GM12878 (cell line): ENCODE measurements at regions not wholly inside any gene's neighbourhood (a gene's known extent, or its start where the extent isn't known, plus 50 kb on each side); places are given as distances from the start of the nearest gene placed in this dataset.

Experiments
- ATAC-seq: fragments of 200-7000 bp; cut with Tn5 transposase; 3 replicates; pipeline ENCODE4 v1.9.1; 2020; ENCODE audit warnings: mild to moderate bottlenecking, moderate library complexity
- BruUV-seq: library from RNA; stranded (reverse); fragments of 400-500 nt; replicated peaks from 2 replicates; lab custom pipeline; 2021; lab: Mats Ljungman, UMichigan
- CTCF ChIA-PET: fragments of 300-600 bp; sonication (Branson Sonifier 250); formaldehyde crosslinking; extraction: SDS; loops from one replicate; lab custom pipeline; 2021; ENCODE audit warnings: inconsistent platforms; lab: Yijun Ruan, JAX
- POLR2A ChIA-PET: fragments of 350-600 bp; formaldehyde crosslinking; extraction: SDS; loops from one replicate; lab custom pipeline; 2021; ENCODE audit warnings: inconsistent platforms; lab: Charles Lee
- RAD21 ChIA-PET: fragments of 300-600 bp; sonication (Branson Sonifier 250); formaldehyde crosslinking; loops from one replicate; lab custom pipeline; 2023; ENCODE audit warnings: antibody characterized with exemption; ENCODE audit not compliant: unreplicated experiment; lab: Charles Lee
- SMC1A ChIA-PET: fragments of 300-600 bp; sonication (Branson Sonifier 250); formaldehyde crosslinking; loops from one replicate; lab custom pipeline; 2023; ENCODE audit not compliant: unreplicated experiment, uncharacterized antibody; lab: Charles Lee
- DNase-seq: peaks from one replicate; pipeline ENCODE4 v3.0.0-alpha.2; 2011; ENCODE audit warnings: low read depth, low spot score
- FAIRE-seq: peaks from 3 replicates; lab custom pipeline; 2011; peaks lifted over from hg19 to GRCh38; lab: Jason Lieb, UNC
- H2AFZ ChIP-seq: 2 replicates; pipeline ENCODE4 v1.6.0; 2011; ENCODE audit warnings: low read depth, low read length, control low read depth; ENCODE audit not compliant: control insufficient read depth
- H3K27ac ChIP-seq: 2 replicates; pipeline ENCODE4 v1.5.1; 2011; ENCODE audit warnings: control low read depth; ENCODE audit not compliant: control insufficient read depth, insufficient read depth
- H3K27me3 ChIP-seq, 2 experiments: replicated peaks in 1 of 2; 2 replicates each; pipeline versions ENCODE4 v1.6.0 to v1.6.1; 2011; ENCODE audit warnings: low read length in 1 of 2; ENCODE audit not compliant: control insufficient read depth in 2 of 2, insufficient read depth in 2 of 2
- H3K36me3 ChIP-seq, 2 experiments: 2 replicates each; pipeline ENCODE4 v1.5.1; 2011; ENCODE audit warnings: low read length in 1 of 2; ENCODE audit not compliant: control insufficient read depth in 2 of 2, insufficient read depth in 2 of 2
- H3K4me1 ChIP-seq: 2 replicates; pipeline ENCODE4 v1.6.1; 2011; ENCODE audit warnings: mild to moderate bottlenecking, low read length, moderate library complexity, mixed read lengths; ENCODE audit not compliant: control insufficient read depth, insufficient read depth
- H3K4me2 ChIP-seq: 2 replicates; pipeline ENCODE4 v1.6.0; 2011; ENCODE audit warnings: control low read depth; ENCODE audit not compliant: control insufficient read depth, insufficient read depth
- H3K4me3 ChIP-seq: fragments of 200-600 bp; sonication (generic); 2 replicates; pipeline ENCODE4 v1.5.1; 2016
- H3K79me2 ChIP-seq: 2 replicates; pipeline ENCODE4 v1.6.0; 2011; ENCODE audit warnings: low read length; ENCODE audit not compliant: control insufficient read depth, insufficient read depth
- H3K9ac ChIP-seq: 2 replicates; pipeline ENCODE4 v1.8.0; 2011; ENCODE audit warnings: low read length, control low read depth, mixed read lengths; ENCODE audit not compliant: control insufficient read depth, insufficient read depth
- H3K9me3 ChIP-seq: replicated peaks from 3 replicates; pipeline ENCODE4 v1.5.1; 2011; ENCODE audit warnings: mild to moderate bottlenecking, low read length; ENCODE audit not compliant: control insufficient read depth, insufficient read depth
- H4K20me1 ChIP-seq: 2 replicates; pipeline ENCODE4 v1.6.0; 2011; ENCODE audit not compliant: control insufficient read depth, insufficient read depth
- ATF7 ChIP-seq: fragments of 450-650 bp; IDR thresholded peaks from 2 replicates; pipeline ENCODE4 v1.6.1; 2016; ENCODE audit warnings: low read depth, mild to moderate bottlenecking
- ESRRA ChIP-seq: IDR thresholded peaks from 2 replicates; pipeline ENCODE4 v1.6.1; 2012; ENCODE audit warnings: mild to moderate bottlenecking, low read length, improper control_type of control experiment
- MYC ChIP-seq: IDR thresholded peaks from 2 replicates; pipeline ENCODE4 v1.6.1; 2011; ENCODE audit warnings: mild to moderate bottlenecking, low read length, moderate library complexity, inconsistent platforms; ENCODE audit not compliant: insufficient read depth, insufficient replicate concordance, insufficient read length, severe bottlenecking
- PAX8 ChIP-seq: fragments of 450-650 bp; IDR thresholded peaks from 2 replicates; pipeline ENCODE4 v1.6.1; 2017; ENCODE audit warnings: mild to moderate bottlenecking, moderate library complexity
- SIX5 ChIP-seq: IDR thresholded peaks from 2 replicates; pipeline ENCODE4 v1.6.1; 2011; ENCODE audit warnings: mild to moderate bottlenecking, low read depth, low read length, moderate library complexity; ENCODE audit not compliant: severe bottlenecking
- WGBS: methylation state at CpG from one replicate; pipeline ENCODE4 v1.1.6; 2016; ENCODE audit warnings: low lambda C conversion rate; ENCODE audit not compliant: insufficient replicate concordance, insufficient coverage; ENCODE audit errors: missing lambda C conversion rate; 5-methylcytosine and 5-hydroxymethylcytosine counted together
- in situ Hi-C: fragments of 300-500 bp; cut with MboI; formaldehyde crosslinking; loops from 9 replicates; pipeline ENCODE4 v1.14.3; 2018; ENCODE audit warnings: mixed read lengths
- intact Hi-C: fragments of 100-400 bp; cut with micrococcal nuclease; formaldehyde crosslinking; loops from one replicate; pipeline ENCODE4 v1.14.2; 2022; ENCODE audit not compliant: unreplicated experiment
- TF ChIP-seq, protein P1 (sequence below): fragments of 450-650 bp; IDR thresholded peaks from 2 replicates; pipeline ENCODE4 v1.6.1; 2014; ENCODE audit warnings: mild to moderate bottlenecking
- TF ChIP-seq, protein P2 (sequence below): IDR thresholded peaks from 2 replicates; pipeline ENCODE4 v1.6.1; 2011; ENCODE audit warnings: borderline replicate concordance, low read depth, mild to moderate bottlenecking, moderate library complexity, mixed read lengths, low read length; ENCODE audit not compliant: insufficient read depth; ENCODE audit errors: extremely low read length

DNA sequence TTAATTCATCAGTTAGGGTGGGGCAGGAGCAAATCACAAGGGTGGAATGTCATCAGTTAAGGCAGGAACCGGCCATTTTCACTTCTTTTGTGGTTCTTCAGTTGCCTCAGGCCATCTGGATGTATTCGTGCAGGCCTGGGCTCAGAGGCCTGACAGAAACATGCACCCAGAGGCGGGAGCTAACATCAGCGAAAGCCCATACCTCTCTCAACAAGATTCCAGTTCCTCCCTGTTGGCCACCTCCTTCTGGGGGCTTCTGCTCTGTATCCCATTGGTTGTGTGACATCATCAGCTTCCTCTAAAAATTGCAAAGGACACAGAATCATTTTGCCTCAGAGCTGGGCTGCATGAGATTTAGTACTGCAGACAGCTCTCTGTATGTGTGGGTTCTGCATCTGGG is 134.3 kb downstream of the ZNF664 start:
- no TSS peak for BruUV-seq
- no peaks in the 10 kb centered on the region for H3K79me2 ChIP-seq
- DNase-seq: no peak
- H4K20me1 ChIP-seq: no peaks in the 10 kb centered on the region
- H2AFZ ChIP-seq: no peak overlapping the region
- FAIRE-seq: no peak
- ChIA-PET SMC1A (no interaction called here), POLR2A (interaction anchor here (0.6 kb wide), 1 partner anchor 315 kb away, joined by 3 read pairs; no protein-coding TSS in a partner anchor), RAD21 (no interaction called here), CTCF (interaction anchor here (1.4 kb wide), 1 partner anchor 76 kb away, joined by 3 read pairs; no protein-coding TSS in a partner anchor)
- H3K4me3 ChIP-seq: no peak overlapping the region
- no peaks in the 10 kb centered on the region for H3K4me1 ChIP-seq
- TF ChIP-seq, protein P1, sequence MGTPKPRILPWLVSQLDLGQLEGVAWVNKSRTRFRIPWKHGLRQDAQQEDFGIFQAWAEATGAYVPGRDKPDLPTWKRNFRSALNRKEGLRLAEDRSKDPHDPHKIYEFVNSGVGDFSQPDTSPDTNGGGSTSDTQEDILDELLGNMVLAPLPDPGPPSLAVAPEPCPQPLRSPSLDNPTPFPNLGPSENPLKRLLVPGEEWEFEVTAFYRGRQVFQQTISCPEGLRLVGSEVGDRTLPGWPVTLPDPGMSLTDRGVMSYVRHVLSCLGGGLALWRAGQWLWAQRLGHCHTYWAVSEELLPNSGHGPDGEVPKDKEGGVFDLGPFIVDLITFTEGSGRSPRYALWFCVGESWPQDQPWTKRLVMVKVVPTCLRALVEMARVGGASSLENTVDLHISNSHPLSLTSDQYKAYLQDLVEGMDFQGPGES: no peak
- TF ChIP-seq PAX8 (no peak), MYC (no peak), ATF7 (no peak), ESRRA (no peak), SIX5 (no peak)
- TF ChIP-seq, protein P2, sequence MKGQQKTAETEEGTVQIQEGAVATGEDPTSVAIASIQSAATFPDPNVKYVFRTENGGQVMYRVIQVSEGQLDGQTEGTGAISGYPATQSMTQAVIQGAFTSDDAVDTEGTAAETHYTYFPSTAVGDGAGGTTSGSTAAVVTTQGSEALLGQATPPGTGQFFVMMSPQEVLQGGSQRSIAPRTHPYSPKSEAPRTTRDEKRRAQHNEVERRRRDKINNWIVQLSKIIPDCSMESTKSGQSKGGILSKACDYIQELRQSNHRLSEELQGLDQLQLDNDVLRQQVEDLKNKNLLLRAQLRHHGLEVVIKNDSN: no peak
- no peak overlapping the region for H3K4me2 ChIP-seq
- ATAC-seq: no peak
- intact Hi-C loops (no loop called here), in situ Hi-C loops (no loop called here)
- no peaks in the 10 kb centered on the region for H3K36me3 ChIP-seq
- no peaks in the 10 kb centered on the region for H3K27me3 ChIP-seq
- H3K9ac ChIP-seq: no peak overlapping the region
- H3K27ac ChIP-seq: no peak overlapping the region
- WGBS: 62% methylated on average over 4 of the region's 4 CpGs
- no peaks in the 10 kb centered on the region; the same call in 1 of the 3 replicates for H3K9me3 ChIP-seq
